Activated T-cell treated with anti-CD3 and anti-CD28 coated beads, Interleukin-2, amount 50 U/mL, for 72 hours (primary cell): ENCODE measurements at regions not wholly inside any gene's neighbourhood (a gene's known extent, or its start where the extent isn't known, plus 50 kb on each side); places are given as distances from the start of the nearest gene placed in this dataset.

Experiments used
- ATAC-seq, 2 donors: fragments of 150-1000 bp; cut with Tn5 transposase; replicated peaks in 1 of 2; 2 replicates each; pipeline ENCODE4 v1.10.0; 2021; ENCODE audit warnings: moderate library complexity in 2 of 2, mild to moderate bottlenecking in 1 of 2
- DNase-seq, 2 donors: peaks; one replicate each; pipeline ENCODE4 v3.0.0; 2021 to 2022; ENCODE audit warnings: mixed read lengths in 1 of 2
- H3K27ac Mint-ChIP-seq: one replicate; pipeline ENCODE4 v1.8.0; 2022; ENCODE audit warnings: mild to moderate bottlenecking, moderate library complexity, mixed read lengths
- H3K27me3 Mint-ChIP-seq: one replicate; pipeline ENCODE4 v1.8.0; 2022; ENCODE audit warnings: low read depth, mixed read lengths
- H3K36me3 Mint-ChIP-seq, 2 donors: one replicate each; pipeline ENCODE4 v1.8.0; 2022; ENCODE audit warnings: mixed read lengths in 2 of 2, mild to moderate bottlenecking in 1 of 2; ENCODE audit not compliant: insufficient read depth in 2 of 2
- H3K4me1 Mint-ChIP-seq: one replicate; pipeline ENCODE4 v1.8.0; 2022; ENCODE audit warnings: low read depth, mixed read lengths
- H3K4me3 Mint-ChIP-seq, 2 donors: one replicate each; pipeline ENCODE4 v1.8.0; 2022; ENCODE audit warnings: mild to moderate bottlenecking in 2 of 2, mixed read lengths in 2 of 2, moderate library complexity in 2 of 2
- H3K9me3 Mint-ChIP-seq, 2 donors: one replicate each; pipeline ENCODE4 v1.8.0; 2022; ENCODE audit warnings: mixed read lengths in 2 of 2

GRCh38 chr5:133876266-133876665 is 92.2 kb downstream of the C5orf15 start:
- H3K27me3 Mint-ChIP-seq: no peaks in the 10 kb centered on the region
- H3K4me3 Mint-ChIP-seq: no peak overlapping the region
- DNase-seq: no peak
- no peak for ATAC-seq
- peaks cover 5 to 22% of the 10 kb centered on the region in 2 donors for H3K36me3 Mint-ChIP-seq
- H3K9me3 Mint-ChIP-seq: peaks cover 5 to 9% of the 10 kb centered on the region in 2 donors
- no peak overlapping the region for H3K27ac Mint-ChIP-seq
- peaks cover 59% of the 10 kb centered on the region for H3K4me1 Mint-ChIP-seq

GRCh38 chr5:133875179-133875578 is 93.2 kb downstream of the C5orf15 start:
- H3K36me3 Mint-ChIP-seq: peaks cover 5 to 22% of the 10 kb centered on the region in 2 donors
- H3K27ac Mint-ChIP-seq: no peak overlapping the region
- peaks cover 5 to 7% of the 10 kb centered on the region in 2 donors for H3K9me3 Mint-ChIP-seq
- peaks cover 68% of the 10 kb centered on the region for H3K4me1 Mint-ChIP-seq
- no peaks in the 10 kb centered on the region for H3K27me3 Mint-ChIP-seq
- no peak overlapping the region for H3K4me3 Mint-ChIP-seq
- DNase-seq: no peak
- ATAC-seq: no peak

- ATAC-seq: peak; percentile 25 to 51
- H3K27ac Mint-ChIP-seq: no peak overlapping the region
These were observed 95.0 kb downstream of the C5orf15 start for GRCh38 chr5:133873449-133873848.

GRCh38 chr5:133870661-133871060 is 97.8 kb downstream of the C5orf15 start:
- Mint-ChIP-seq H3K4me1 (peaks cover 65% of the 10 kb centered on the region), H3K27ac (no peak overlapping the region), H3K9me3 (peaks cover 5 to 7% of the 10 kb centered on the region in 2 donors), H3K36me3 (peaks cover 5 to 18% of the 10 kb centered on the region in 2 donors), H3K4me3 (no peak overlapping the region), H3K27me3 (no peaks in the 10 kb centered on the region)
- DNase-seq (no peak), ATAC-seq (no peak)

More at GRCh38 chr5:133873449-133873848, 95.0 kb downstream of the C5orf15 start:
- Mint-ChIP-seq H3K4me1 (peaks cover 76% of the 10 kb centered on the region), H3K36me3 (peaks cover 5 to 22% of the 10 kb centered on the region in 2 donors), H3K27me3 (no peaks in the 10 kb centered on the region), H3K9me3 (peaks cover 5 to 7% of the 10 kb centered on the region in 2 donors), H3K4me3 (no peak overlapping the region)
- no peak for DNase-seq

- ATAC-seq (no peak), DNase-seq (no peak)
- Mint-ChIP-seq H3K9me3 (peaks cover 0 to under 1% of the 10 kb centered on the region in 2 donors), H3K27ac (no peak overlapping the region), H3K27me3 (no peaks in the 10 kb centered on the region), H3K4me1 (peaks cover 56% of the 10 kb centered on the region), H3K36me3 (peaks cover 0 to 8% of the 10 kb centered on the region in 2 donors), H3K4me3 (no peak overlapping the region)
These were observed 98.7 kb downstream of the C5orf15 start for GRCh38 chr5:133869519-133870335.

GRCh38 chr5:133868946-133869518 is 99.4 kb downstream of the C5orf15 start:
- Mint-ChIP-seq H3K4me3 (no peak overlapping the region), H3K27me3 (no peaks in the 10 kb centered on the region), H3K9me3 (no peaks in the 10 kb centered on the region), H3K27ac (no peak overlapping the region), H3K4me1 (peaks cover 49% of the 10 kb centered on the region), H3K36me3 (peaks cover 0 to 3% of the 10 kb centered on the region in 2 donors)
- ATAC-seq (peak; percentile 59 to 62), DNase-seq (peak; percentile 81 to 82)

- H3K9me3 Mint-ChIP-seq: no peaks in the 10 kb centered on the region
- H3K4me3 Mint-ChIP-seq: no peak overlapping the region
- no peak for ATAC-seq
- H3K27me3 Mint-ChIP-seq: no peaks in the 10 kb centered on the region
- no peaks in the 10 kb centered on the region for H3K36me3 Mint-ChIP-seq
- DNase-seq: no peak
- H3K27ac Mint-ChIP-seq: no peak overlapping the region
- peaks cover 39% of the 10 kb centered on the region for H3K4me1 Mint-ChIP-seq
These were observed 100.4 kb downstream of the C5orf15 start for GRCh38 chr5:133867851-133868545.

- H3K9me3 Mint-ChIP-seq: no peaks in the 10 kb centered on the region
- DNase-seq: no peak
- H3K4me3 Mint-ChIP-seq: no peak overlapping the region
- ATAC-seq: no peak
- no peaks in the 10 kb centered on the region for H3K36me3 Mint-ChIP-seq
- no peaks in the 10 kb centered on the region for H3K27me3 Mint-ChIP-seq
- peaks cover 32% of the 10 kb centered on the region for H3K4me1 Mint-ChIP-seq
- no peak overlapping the region for H3K27ac Mint-ChIP-seq
These were observed 101.1 kb downstream of the C5orf15 start for GRCh38 chr5:133867341-133867740.

- no peaks in the 10 kb centered on the region for H3K27me3 Mint-ChIP-seq
- H3K4me1 Mint-ChIP-seq: peaks cover 27% of the 10 kb centered on the region
- H3K36me3 Mint-ChIP-seq: no peaks in the 10 kb centered on the region
- no peaks in the 10 kb centered on the region for H3K9me3 Mint-ChIP-seq
- ATAC-seq (no peak), DNase-seq (no peak)
- no peak overlapping the region for H3K4me3 Mint-ChIP-seq
- no peak overlapping the region for H3K27ac Mint-ChIP-seq
These were observed 101.6 kb downstream of the C5orf15 start for GRCh38 chr5:133866903-133867245.

GRCh38 chr5:133866160-133866902 is 102.1 kb downstream of the C5orf15 start:
- DNase-seq (no peak), ATAC-seq (no peak)
- no peaks in the 10 kb centered on the region for H3K36me3 Mint-ChIP-seq
- no peak overlapping the region for H3K27ac Mint-ChIP-seq
- no peaks in the 10 kb centered on the region for H3K27me3 Mint-ChIP-seq
- H3K9me3 Mint-ChIP-seq: no peaks in the 10 kb centered on the region
- peaks cover 27% of the 10 kb centered on the region for H3K4me1 Mint-ChIP-seq
- H3K4me3 Mint-ChIP-seq: no peak overlapping the region

- H3K36me3 Mint-ChIP-seq: no peaks in the 10 kb centered on the region
- no peak for ATAC-seq
These were observed 103.3 kb downstream of the C5orf15 start for GRCh38 chr5:133865113-133865512.

GRCh38 chr5:133864711-133865110 is 103.7 kb downstream of the C5orf15 start:
- no peak overlapping the region for H3K27ac Mint-ChIP-seq
- H3K36me3 Mint-ChIP-seq: no peaks in the 10 kb centered on the region
- H3K9me3 Mint-ChIP-seq: no peaks in the 10 kb centered on the region
- H3K4me1 Mint-ChIP-seq: peaks cover 21% of the 10 kb centered on the region
- DNase-seq (no peak), ATAC-seq (no peak)
- no peak overlapping the region for H3K4me3 Mint-ChIP-seq
- no peaks in the 10 kb centered on the region for H3K27me3 Mint-ChIP-seq

More at GRCh38 chr5:133865113-133865512, 103.3 kb downstream of the C5orf15 start:
- no peaks in the 10 kb centered on the region for H3K27me3 Mint-ChIP-seq
- no peak for DNase-seq
- H3K27ac Mint-ChIP-seq: no peak overlapping the region
- H3K4me3 Mint-ChIP-seq: no peak overlapping the region
- peaks cover 22% of the 10 kb centered on the region for H3K4me1 Mint-ChIP-seq
- no peaks in the 10 kb centered on the region for H3K9me3 Mint-ChIP-seq
